ENCODE measurements at regions not wholly inside any gene's neighbourhood (a gene's known extent, or its start where the extent isn't known, plus 50 kb on each side); places are given as distances from the start of the nearest gene placed in this dataset.

DNA sequence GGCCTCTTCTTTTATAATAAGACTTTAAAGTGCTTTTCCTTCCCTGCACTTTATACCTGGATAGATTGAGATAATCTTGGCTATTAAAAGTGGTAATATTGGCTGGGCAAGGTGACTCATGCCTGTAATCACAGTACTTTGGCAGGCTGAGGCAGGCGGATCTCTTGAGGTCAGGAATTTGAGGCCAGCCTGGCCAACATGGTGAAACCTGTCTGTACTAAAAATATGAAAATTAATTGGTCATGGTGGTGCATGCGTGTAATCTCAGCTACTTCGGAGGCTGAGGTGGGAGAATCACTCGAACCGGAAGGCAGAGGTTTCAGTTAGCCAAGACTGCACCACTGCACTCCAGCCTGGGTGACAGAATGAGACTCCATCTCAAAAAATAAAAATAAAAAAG lies 197.1 kb upstream of the RGS17 start:
- no peak for TF ChIP-seq GATA2 (IDR thresholded peaks at IDR 0.05; ENCODE audit: low read depth, low read length)
- no peak for TF ChIP-seq GATA3 (IDR thresholded peaks at IDR 0.05; ENCODE audit: low read depth, low read length)

Data from SH-SY5Y (cell line).